Pulmonary artery endothelial cell (primary cell): ENCODE measurements at regions not wholly inside any gene's neighbourhood (a gene's known extent, or its start where the extent isn't known, plus 50 kb on each side); places are given as distances from the start of the nearest gene placed in this dataset.

Experiments used
- DNase-seq: peaks from one replicate; pipeline ENCODE4 v3.0.0-alpha.2; 2011; ENCODE audit warnings: low read depth, low spot score

- no peak for DNase-seq
Measured at GRCh38 chr13:75132701-75133695, 349.0 kb downstream of the TBC1D4 start.

GRCh38 chr13:75129331-75129730 lies 352.6 kb downstream of the TBC1D4 start:
- DNase-seq: no peak

- no peak for DNase-seq
Measured at GRCh38 chr13:75124415-75124814, 357.6 kb downstream of the TBC1D4 start.

GRCh38 chr13:75123428-75123827 lies 358.5 kb downstream of the TBC1D4 start:
- DNase-seq: no peak

GRCh38 chr13:75120085-75120484 lies 361.9 kb downstream of the TBC1D4 start:
- no peak for DNase-seq

GRCh38 chr13:75115171-75115570 lies 366.8 kb downstream of the TBC1D4 start:
- DNase-seq: no peak

GRCh38 chr13:75103976-75104375 lies 378.0 kb downstream of the TBC1D4 start:
- no peak for DNase-seq

- DNase-seq: no peak
Measured at GRCh38 chr13:75102001-75102716, 379.8 kb downstream of the TBC1D4 start.

- no peak for DNase-seq
Measured at GRCh38 chr13:75101348-75101747, 380.6 kb downstream of the TBC1D4 start.

- DNase-seq: no peak
Measured at GRCh38 chr13:75092143-75092542, 389.8 kb downstream of the TBC1D4 start.

GRCh38 chr13:75091718-75092117 lies 390.3 kb downstream of the TBC1D4 start:
- no peak for DNase-seq

- DNase-seq: no peak
Measured at GRCh38 chr13:75090872-75091615, 390.9 kb downstream of the TBC1D4 start.

- DNase-seq: no peak
Measured at GRCh38 chr13:75088915-75089314, 393.1 kb downstream of the TBC1D4 start.

GRCh38 chr13:75079226-75079625 lies 402.7 kb downstream of the TBC1D4 start:
- peak; percentile 3 for DNase-seq

GRCh38 chr13:75076476-75076875 lies 405.5 kb downstream of the TBC1D4 start:
- DNase-seq: no peak

- DNase-seq: no peak
Measured at GRCh38 chr13:75073786-75074185, 408.2 kb downstream of the TBC1D4 start.

GRCh38 chr13:75072891-75073290 lies 409.1 kb downstream of the TBC1D4 start:
- DNase-seq: no peak

- DNase-seq: no peak
Measured at GRCh38 chr13:75072368-75072767, 409.6 kb downstream of the TBC1D4 start.

GRCh38 chr13:75071796-75072195 lies 410.2 kb downstream of the TBC1D4 start:
- no peak for DNase-seq

- DNase-seq: no peak
Measured at GRCh38 chr13:75071395-75071794, 410.6 kb downstream of the TBC1D4 start.

GRCh38 chr13:75061909-75062308 lies 420.1 kb downstream of the TBC1D4 start:
- DNase-seq: no peak

- DNase-seq: no peak
Measured at GRCh38 chr13:75055296-75055695, 426.7 kb downstream of the TBC1D4 start.
